Keratinocyte (primary cell): ENCODE measurements at regions not wholly inside any gene's neighbourhood (a gene's known extent, or its start where the extent isn't known, plus 50 kb on each side); places are given as distances from the start of the nearest gene placed in this dataset.
A peak's percentile ranks its signal among the peaks of the same experiment; 100 is the strongest.

Source experiments
- DNase-seq: peaks from one replicate; pipeline ENCODE4 v3.0.0-alpha.2; 2011; ENCODE audit warnings: low read depth, missing footprints, low spot score
- FAIRE-seq: peaks from 2 replicates; lab custom pipeline; 2011; peaks lifted over from hg19 to GRCh38; lab: Jason Lieb, UNC
- H2AFZ ChIP-seq: 2 replicates; pipeline ENCODE4 v1.6.0; 2012; ENCODE audit warnings: low read length, control low read depth, inconsistent platforms; ENCODE audit not compliant: control insufficient read depth
- H3K27ac ChIP-seq: 2 replicates; pipeline ENCODE4 v1.5.1; 2011; ENCODE audit warnings: low read length; ENCODE audit not compliant: control insufficient read depth, insufficient read depth
- H3K27me3 ChIP-seq: 3 replicates; pipeline ENCODE4 v1.6.0; 2011; ENCODE audit warnings: low read length; ENCODE audit not compliant: control insufficient read depth, insufficient read depth; ENCODE audit errors: extremely low read depth
- H3K36me3 ChIP-seq, 2 experiments: 2 replicates in 1 of 2; 3 replicates in 1 of 2; pipeline ENCODE4 v1.5.1; 2011; ENCODE audit warnings: low read length in 2 of 2, mild to moderate bottlenecking in 1 of 2; ENCODE audit not compliant: control insufficient read depth in 2 of 2, insufficient read depth in 2 of 2; ENCODE audit errors: extremely low read depth in 1 of 2
- H3K4me1 ChIP-seq: 3 replicates; pipeline ENCODE4 v1.5.1; 2011; ENCODE audit warnings: low read length; ENCODE audit not compliant: control insufficient read depth, insufficient read depth; ENCODE audit errors: extremely low read depth
- H3K4me2 ChIP-seq: 3 replicates; pipeline ENCODE4 v1.6.0; 2011; ENCODE audit warnings: low read depth, low read length; ENCODE audit not compliant: control insufficient read depth, insufficient read depth; ENCODE audit errors: extremely low read depth
- H3K4me3 ChIP-seq, 3 experiments: fragments of 200-600 bp in 1 of 3; sonication (generic) in 1 of 3; 2 replicates in 2 of 3; 3 replicates in 1 of 3; pipeline ENCODE4 v1.5.1; 2011 to 2016; ENCODE audit warnings: low read length in 3 of 3, mild to moderate bottlenecking in 3 of 3, control low read depth in 2 of 3, inconsistent platforms in 1 of 3, low read depth in 1 of 3, mixed read lengths in 1 of 3, mixed run types in 1 of 3, moderate library complexity in 1 of 3; ENCODE audit not compliant: control insufficient read depth in 2 of 3, insufficient read depth in 2 of 3; ENCODE audit errors: extremely low read depth in 1 of 3
- H3K79me2 ChIP-seq: 2 replicates; pipeline ENCODE4 v1.6.0; 2012; ENCODE audit warnings: low read length; ENCODE audit not compliant: control insufficient read depth, insufficient read depth
- H3K9ac ChIP-seq: 3 replicates; pipeline ENCODE4 v1.6.0; 2011; ENCODE audit warnings: low read length; ENCODE audit not compliant: control insufficient read depth, insufficient read depth; ENCODE audit errors: extremely low read depth
- H3K9me1 ChIP-seq: 3 replicates; pipeline ENCODE4 v1.6.0; 2011; ENCODE audit warnings: low read length; ENCODE audit not compliant: control insufficient read depth, insufficient read depth; ENCODE audit errors: extremely low read depth
- H3K9me3 ChIP-seq: 2 replicates; pipeline ENCODE4 v1.5.1; 2012; ENCODE audit warnings: low read depth, low read length; ENCODE audit not compliant: control insufficient read depth
- H4K20me1 ChIP-seq: 3 replicates; pipeline ENCODE4 v1.6.0; 2011; ENCODE audit warnings: low read length; ENCODE audit not compliant: control insufficient read depth, insufficient read depth; ENCODE audit errors: extremely low read depth
- EZH2 ChIP-seq: IDR thresholded peaks from one replicate; pipeline ENCODE4 v1.6.1; 2012; ENCODE audit warnings: inconsistent platforms, mild to moderate bottlenecking, low read length, moderate library complexity
- dilution Hi-C: fragments of 300-500 bp; cut with MboI; formaldehyde crosslinking; loops from one replicate; pipeline ENCODE4 v1.7.0; 2020; ENCODE audit warnings: low sequenced_read_pairs; ENCODE audit not compliant: extremely low pct_ligation_motif_present
- TF ChIP-seq, protein P1 (sequence below), 3 experiments: IDR thresholded peaks in 1 of 3; conservative IDR thresholded peaks in 1 of 3; optimal IDR thresholded peaks in 1 of 3; 2 replicates in 2 of 3; 3 replicates in 1 of 3; pipeline versions ENCODE3 to v1.5.1; 2011; ENCODE audit warnings: low read length in 3 of 3, mild to moderate bottlenecking in 3 of 3, moderate library complexity in 2 of 3, control low read depth in 1 of 3, inconsistent platforms in 1 of 3; ENCODE audit not compliant: insufficient read depth in 2 of 3; ENCODE audit errors: extremely low read depth in 1 of 3

- Histone ChIP-seq H2AFZ (no peak overlapping the region), H3K79me2 (no peaks in the 10 kb centered on the region), H3K4me1 (no peaks in the 10 kb centered on the region), H3K9ac (no peak overlapping the region), H3K9me3 (no peaks in the 10 kb centered on the region), H3K4me3 (no peak overlapping the region), H4K20me1 (no peaks in the 10 kb centered on the region), H3K27me3 (no peaks in the 10 kb centered on the region), H3K4me2 (no peak overlapping the region), H3K27ac (no peak overlapping the region), H3K36me3 (no peaks in the 10 kb centered on the region), H3K9me1 (no peaks in the 10 kb centered on the region)
- DNase-seq (no peak), FAIRE-seq (no peak)
- no peak for TF ChIP-seq EZH2
- TF ChIP-seq, protein P1, sequence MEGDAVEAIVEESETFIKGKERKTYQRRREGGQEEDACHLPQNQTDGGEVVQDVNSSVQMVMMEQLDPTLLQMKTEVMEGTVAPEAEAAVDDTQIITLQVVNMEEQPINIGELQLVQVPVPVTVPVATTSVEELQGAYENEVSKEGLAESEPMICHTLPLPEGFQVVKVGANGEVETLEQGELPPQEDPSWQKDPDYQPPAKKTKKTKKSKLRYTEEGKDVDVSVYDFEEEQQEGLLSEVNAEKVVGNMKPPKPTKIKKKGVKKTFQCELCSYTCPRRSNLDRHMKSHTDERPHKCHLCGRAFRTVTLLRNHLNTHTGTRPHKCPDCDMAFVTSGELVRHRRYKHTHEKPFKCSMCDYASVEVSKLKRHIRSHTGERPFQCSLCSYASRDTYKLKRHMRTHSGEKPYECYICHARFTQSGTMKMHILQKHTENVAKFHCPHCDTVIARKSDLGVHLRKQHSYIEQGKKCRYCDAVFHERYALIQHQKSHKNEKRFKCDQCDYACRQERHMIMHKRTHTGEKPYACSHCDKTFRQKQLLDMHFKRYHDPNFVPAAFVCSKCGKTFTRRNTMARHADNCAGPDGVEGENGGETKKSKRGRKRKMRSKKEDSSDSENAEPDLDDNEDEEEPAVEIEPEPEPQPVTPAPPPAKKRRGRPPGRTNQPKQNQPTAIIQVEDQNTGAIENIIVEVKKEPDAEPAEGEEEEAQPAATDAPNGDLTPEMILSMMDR (optimal IDR thresholded peaks at IDR 0.05 in 1 of 3, IDR thresholded peaks at IDR 0.05 in 1 of 3, conservative IDR thresholded peaks at IDR 0.05 in 1 of 3; ENCODE audit: extremely low read depth in 1 of 3, insufficient read depth in 2 of 3, low read length in 3 of 3): peak in 1 of 3 experiments; percentile 16
- dilution Hi-C loops: no loop called here
Observed at GRCh38 chr11:106288822-106289387, 211.4 kb downstream of the AASDHPPT start.

DNA sequence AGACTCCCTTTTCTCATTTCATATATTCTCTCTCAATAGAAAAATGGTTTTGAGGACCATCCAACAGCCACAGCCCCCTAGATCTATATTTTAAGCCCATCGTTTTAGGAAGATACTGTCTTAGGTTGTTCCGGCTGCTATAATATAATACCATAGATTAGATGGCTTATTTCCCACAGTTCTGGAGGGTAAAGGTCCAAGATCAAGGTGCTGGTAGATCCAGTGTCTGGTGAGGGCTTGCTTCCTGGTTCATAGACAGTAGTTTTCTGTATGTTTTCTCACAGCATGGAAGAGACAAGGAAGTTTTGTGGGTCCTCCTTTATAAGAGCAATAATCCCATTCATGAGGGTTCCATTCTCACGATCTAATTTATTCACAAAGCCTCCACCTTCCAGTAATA, 215.1 kb downstream of the AASDHPPT start:
- H3K9me3 ChIP-seq: no peaks in the 10 kb centered on the region
- no peaks in the 10 kb centered on the region for H3K9me1 ChIP-seq
- H3K27ac ChIP-seq: no peak overlapping the region
- H4K20me1 ChIP-seq: no peaks in the 10 kb centered on the region
- H3K4me3 ChIP-seq: no peak overlapping the region
- DNase-seq (no peak), FAIRE-seq (no peak)
- dilution Hi-C loops: no loop called here
- H3K9ac ChIP-seq: no peak overlapping the region
- no peaks in the 10 kb centered on the region for H3K36me3 ChIP-seq
- H2AFZ ChIP-seq: no peak overlapping the region
- H3K79me2 ChIP-seq: no peaks in the 10 kb centered on the region
- TF ChIP-seq, protein P1 (optimal IDR thresholded peaks at IDR 0.05 in 1 of 3, IDR thresholded peaks at IDR 0.05 in 1 of 3, conservative IDR thresholded peaks at IDR 0.05 in 1 of 3; ENCODE audit: extremely low read depth in 1 of 3, insufficient read depth in 2 of 3, low read length in 3 of 3): no peak
- no peaks in the 10 kb centered on the region for H3K4me1 ChIP-seq
- H3K4me2 ChIP-seq: no peak overlapping the region
- H3K27me3 ChIP-seq: no peaks in the 10 kb centered on the region
